ENCODE measurements at regions not wholly inside any gene's neighbourhood (a gene's known extent, or its start where the extent isn't known, plus 50 kb on each side); places are given as distances from the start of the nearest gene placed in this dataset.

DNA sequence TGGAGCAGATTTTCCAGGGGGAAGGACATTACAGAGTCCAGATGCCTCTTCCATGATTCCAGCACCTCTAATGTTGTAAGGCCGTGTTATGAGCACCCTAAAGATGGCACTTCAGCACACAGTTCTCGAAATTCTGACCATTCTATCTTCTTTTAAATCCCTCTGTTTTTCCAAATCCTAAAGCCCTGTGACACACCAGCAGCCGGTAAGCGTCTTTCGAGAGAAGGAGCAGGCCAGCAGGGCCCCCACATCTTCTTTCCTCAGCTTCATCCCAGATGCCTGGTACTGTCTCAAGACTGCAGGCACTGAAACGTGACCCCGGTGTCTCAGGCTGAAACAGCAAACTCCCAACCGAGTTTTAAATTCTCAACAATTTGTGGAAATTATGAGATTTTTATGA is 211.6 kb upstream of the FOXQ1 start:
- TF ChIP-seq, protein P1, sequence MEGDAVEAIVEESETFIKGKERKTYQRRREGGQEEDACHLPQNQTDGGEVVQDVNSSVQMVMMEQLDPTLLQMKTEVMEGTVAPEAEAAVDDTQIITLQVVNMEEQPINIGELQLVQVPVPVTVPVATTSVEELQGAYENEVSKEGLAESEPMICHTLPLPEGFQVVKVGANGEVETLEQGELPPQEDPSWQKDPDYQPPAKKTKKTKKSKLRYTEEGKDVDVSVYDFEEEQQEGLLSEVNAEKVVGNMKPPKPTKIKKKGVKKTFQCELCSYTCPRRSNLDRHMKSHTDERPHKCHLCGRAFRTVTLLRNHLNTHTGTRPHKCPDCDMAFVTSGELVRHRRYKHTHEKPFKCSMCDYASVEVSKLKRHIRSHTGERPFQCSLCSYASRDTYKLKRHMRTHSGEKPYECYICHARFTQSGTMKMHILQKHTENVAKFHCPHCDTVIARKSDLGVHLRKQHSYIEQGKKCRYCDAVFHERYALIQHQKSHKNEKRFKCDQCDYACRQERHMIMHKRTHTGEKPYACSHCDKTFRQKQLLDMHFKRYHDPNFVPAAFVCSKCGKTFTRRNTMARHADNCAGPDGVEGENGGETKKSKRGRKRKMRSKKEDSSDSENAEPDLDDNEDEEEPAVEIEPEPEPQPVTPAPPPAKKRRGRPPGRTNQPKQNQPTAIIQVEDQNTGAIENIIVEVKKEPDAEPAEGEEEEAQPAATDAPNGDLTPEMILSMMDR (IDR thresholded peaks at IDR 0.05): no peak

DNA sequence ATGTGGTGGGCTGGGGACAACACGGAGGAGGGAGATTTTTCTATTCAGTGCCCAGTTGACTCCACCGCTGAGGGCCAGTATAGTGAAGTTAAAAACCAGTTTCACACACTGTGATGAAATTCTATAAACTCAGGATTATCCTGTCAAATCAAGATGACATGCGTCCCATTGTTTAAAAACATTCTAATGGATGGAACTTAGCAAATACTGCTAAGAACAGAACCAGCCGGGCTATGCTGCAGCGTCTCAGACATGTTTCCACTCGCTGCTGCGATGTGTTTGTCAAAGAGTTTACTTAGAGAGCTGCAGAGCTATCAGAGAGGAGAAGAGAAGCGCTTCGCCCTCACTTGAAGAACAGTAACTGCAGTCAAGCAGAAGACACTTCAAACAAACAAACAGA is 212.6 kb upstream of the FOXQ1 start:
- TF ChIP-seq, protein P1 (IDR thresholded peaks at IDR 0.05): no peak

DNA sequence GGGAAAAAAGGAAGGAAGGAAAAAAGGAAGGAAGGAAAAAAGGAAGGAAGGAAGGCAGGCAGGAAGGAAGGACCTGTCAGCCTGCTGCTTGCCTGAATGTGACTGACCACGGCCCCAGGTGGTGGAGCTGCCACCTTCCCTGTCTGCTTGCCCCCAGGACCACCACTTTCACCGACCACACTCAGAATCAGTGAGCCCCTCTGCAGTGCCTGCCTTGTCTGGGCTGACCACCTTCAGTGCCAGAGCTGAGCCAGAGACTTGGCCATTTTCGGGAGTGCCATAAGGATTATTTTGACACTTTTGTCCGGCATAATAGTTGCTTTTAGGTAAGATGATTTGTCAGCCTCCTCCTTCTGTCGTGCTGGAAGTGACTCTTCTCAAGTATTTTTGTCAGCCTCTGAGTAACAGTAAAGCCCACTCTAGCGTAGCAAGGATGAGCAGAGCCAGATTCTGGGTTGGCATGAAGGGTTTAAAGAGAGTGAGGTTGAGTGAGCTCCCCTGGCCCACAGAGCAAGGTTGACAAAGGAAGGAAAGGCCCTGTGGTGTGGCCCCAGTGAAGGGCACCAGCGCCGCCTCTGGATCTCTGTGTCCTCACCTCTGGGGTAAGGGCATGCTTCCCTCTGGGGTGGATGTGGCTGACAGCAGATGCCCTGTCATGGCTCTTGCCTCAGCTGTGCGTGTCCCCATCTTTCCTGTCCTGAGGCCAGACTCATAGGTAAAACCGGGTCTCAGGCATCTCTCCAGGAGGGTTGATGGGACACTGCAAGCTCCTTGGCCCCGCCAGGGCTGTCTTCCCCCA is 214.7 kb upstream of the FOXQ1 start:
- TF ChIP-seq, protein P1 (IDR thresholded peaks at IDR 0.05): no peak

DNA sequence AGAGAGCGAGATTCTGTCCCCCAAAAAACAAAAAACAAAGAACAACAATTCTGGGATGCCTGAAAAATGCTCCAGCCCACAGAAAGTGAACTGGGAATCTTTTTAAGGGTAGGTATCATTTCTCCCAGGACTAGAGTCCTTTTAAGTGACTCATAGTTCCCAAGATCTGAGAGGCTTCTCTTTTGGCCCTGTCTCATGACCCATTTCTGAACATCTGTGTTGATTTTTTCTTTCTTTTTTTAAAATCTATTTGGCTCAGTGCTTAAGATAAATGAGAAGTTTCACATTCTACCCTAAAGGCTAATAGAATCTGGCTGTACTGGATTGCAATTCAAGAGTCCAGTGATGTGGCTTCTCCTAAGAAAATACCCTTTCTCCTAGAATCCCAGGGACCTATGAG is 217.6 kb upstream of the FOXQ1 start:
- TF ChIP-seq, protein P1 (IDR thresholded peaks at IDR 0.05): no peak

DNA sequence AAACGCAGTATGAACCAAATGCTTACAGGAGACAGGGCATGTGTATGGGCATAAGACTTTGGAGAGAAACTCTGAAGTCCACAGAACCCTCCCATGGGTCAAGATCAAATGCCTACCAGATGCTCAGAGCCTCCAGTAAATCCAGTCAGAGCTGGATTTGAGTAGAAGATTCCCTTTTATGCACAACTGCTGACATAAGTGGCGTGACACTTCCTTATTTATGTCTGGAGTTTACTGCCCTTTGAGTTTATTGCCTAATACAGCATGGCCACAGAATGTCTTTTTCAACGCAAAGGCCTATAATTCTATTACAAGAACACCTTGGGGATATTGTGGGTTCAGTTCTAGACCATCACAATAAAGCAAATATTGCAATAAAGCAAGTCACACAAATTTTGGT is 220.0 kb upstream of the FOXQ1 start:
- TF ChIP-seq, protein P1 (IDR thresholded peaks at IDR 0.05): no peak

DNA sequence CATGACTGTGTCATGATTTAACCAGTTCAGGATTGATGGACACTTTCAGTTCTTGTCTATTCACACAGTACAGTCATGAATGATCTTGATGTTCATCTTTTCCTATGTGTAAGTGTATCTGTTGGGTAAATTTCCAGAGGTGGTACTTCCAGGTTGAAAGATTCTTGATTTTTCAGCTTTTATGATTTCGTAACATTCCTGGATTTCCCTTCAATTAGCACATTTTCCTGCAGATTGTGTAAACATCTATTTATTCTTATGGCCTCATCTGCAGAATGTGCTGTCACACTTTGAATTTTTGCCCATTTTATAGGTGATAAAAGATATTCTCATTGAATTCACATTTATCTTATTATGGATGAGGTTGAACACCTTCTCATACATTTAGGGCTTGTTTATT is 222.0 kb upstream of the FOXQ1 start:
- TF ChIP-seq, protein P1 (IDR thresholded peaks at IDR 0.05): no peak

DNA sequence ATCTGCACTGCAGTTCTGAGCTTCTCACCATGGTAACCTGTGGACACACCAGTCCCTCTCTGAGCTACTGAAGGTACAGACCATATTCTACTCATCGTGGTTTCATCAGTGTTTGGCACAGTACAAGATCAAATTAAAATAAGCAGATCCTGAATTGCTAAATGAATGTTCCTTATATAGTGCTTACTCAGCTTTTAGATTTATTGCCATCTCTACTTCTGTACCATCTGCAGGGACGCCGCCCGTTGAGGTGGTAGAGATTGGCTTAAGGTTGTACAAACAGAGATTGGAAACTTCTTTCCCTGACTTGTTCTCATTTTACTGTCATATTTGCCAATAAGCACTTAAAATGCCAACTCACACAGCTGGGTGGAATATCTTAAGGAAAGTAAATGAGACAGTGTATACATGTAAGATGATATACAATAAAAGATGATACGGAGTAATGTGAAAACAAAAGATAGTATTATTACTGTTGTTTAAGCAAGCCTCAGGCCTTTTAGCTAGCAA is 223.4 kb upstream of the FOXQ1 start:
- TF ChIP-seq, protein P1 (IDR thresholded peaks at IDR 0.05): no peak
